ENCODE measurements at regions not wholly inside any gene's neighbourhood (a gene's known extent, or its start where the extent isn't known, plus 50 kb on each side); places are given as distances from the start of the nearest gene placed in this dataset.

DNA sequence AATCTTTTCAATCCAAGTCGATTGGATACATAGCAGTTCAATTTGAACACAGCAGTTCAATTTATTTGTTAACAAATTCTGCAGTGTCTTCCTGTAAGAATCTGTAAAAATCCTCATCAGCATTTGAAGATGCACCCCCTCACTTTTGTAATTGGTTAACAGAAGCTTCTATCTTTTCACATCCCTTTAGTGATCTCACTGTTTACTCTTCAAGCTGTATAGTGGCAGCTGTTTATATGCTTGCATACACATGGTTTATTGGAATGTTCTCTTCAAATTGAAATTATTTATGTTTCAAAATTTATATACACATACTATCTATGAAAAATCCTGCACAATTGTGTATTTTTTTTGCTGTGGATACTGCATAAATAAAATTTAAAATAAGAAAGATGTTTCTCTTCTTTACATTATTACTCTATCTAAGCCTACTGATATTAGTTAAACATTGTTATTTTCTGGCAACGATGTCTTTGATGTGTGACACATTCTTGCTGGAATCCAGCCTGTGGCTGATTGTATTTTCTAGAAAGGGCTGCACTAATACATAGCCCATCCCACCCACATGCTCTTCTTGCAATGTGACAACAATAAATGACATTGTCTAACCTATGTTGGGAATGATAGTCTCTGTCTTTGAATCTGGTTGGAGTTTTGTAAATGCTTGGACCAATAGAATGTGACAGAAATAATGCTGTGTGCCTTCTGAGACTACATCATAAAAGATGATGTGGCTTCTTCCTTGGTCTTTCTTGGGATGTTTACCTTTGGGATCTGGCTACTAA, 573.0 kb downstream of the CD109 start:
- H3K4me3 ChIP-seq (ENCODE audit: low read length), result no peak overlapping the region
- H3K36me3 ChIP-seq (ENCODE audit: control insufficient read depth, low read length), result no peaks in the 10 kb centered on the region
- H3K9me2 ChIP-seq (replicated peaks; ENCODE audit: control insufficient read depth, low read length), result no peaks in the 10 kb centered on the region
- H3K4me1 ChIP-seq (ENCODE audit: control insufficient read depth, low read length), result no peaks in the 10 kb centered on the region
- no peak for TF ChIP-seq EZH2phosphoT487 (IDR thresholded peaks at IDR 0.05; ENCODE audit: borderline replicate concordance, low read length)
- TF ChIP-seq, protein P1, sequence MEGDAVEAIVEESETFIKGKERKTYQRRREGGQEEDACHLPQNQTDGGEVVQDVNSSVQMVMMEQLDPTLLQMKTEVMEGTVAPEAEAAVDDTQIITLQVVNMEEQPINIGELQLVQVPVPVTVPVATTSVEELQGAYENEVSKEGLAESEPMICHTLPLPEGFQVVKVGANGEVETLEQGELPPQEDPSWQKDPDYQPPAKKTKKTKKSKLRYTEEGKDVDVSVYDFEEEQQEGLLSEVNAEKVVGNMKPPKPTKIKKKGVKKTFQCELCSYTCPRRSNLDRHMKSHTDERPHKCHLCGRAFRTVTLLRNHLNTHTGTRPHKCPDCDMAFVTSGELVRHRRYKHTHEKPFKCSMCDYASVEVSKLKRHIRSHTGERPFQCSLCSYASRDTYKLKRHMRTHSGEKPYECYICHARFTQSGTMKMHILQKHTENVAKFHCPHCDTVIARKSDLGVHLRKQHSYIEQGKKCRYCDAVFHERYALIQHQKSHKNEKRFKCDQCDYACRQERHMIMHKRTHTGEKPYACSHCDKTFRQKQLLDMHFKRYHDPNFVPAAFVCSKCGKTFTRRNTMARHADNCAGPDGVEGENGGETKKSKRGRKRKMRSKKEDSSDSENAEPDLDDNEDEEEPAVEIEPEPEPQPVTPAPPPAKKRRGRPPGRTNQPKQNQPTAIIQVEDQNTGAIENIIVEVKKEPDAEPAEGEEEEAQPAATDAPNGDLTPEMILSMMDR (IDR thresholded peaks at IDR 0.05; ENCODE audit: low read depth, low read length, poor library complexity, severe bottlenecking), result no peak
- H3K9me3 ChIP-seq (ENCODE audit: control insufficient read depth, insufficient read depth, low read length), result no peaks in the 10 kb centered on the region
- H3K79me2 ChIP-seq (ENCODE audit: control insufficient read depth, low read length), result no peaks in the 10 kb centered on the region
- no peaks in the 10 kb centered on the region for H3F3A ChIP-seq (ENCODE audit: control insufficient read depth, insufficient read depth)
- no peaks in the 10 kb centered on the region for H3K27me3 ChIP-seq (ENCODE audit: control insufficient read depth, low read length)
- H3K4me2 ChIP-seq (ENCODE audit: low read length), result no peak overlapping the region
- no peaks in the 10 kb centered on the region for H4K20me1 ChIP-seq (ENCODE audit: control insufficient read depth, insufficient read depth, low read depth, low read length)
- H3K27ac ChIP-seq (ENCODE audit: low read depth, low read length), result no peak overlapping the region

DNA sequence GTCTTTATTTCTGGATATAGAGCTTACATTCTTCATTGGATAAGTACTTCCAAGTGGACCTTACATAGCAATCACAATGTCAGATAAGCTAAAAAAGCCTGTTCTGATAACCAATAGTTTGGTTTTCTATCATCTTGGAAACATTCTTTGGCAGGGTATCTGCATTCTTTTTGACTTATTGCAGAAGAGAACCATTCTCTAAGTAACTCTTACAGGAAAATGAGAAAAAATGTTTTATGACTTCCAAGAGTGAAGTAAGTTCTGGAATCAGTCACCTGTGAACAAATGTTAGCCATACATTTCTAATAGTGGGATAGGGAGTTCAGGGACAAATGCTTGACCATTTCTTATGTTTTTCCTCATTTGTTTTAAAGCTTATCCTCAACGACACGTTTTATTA, 564.0 kb downstream of the CD109 start:
- H3F3A ChIP-seq (ENCODE audit: control insufficient read depth, insufficient read depth), result no peaks in the 10 kb centered on the region
- H3K27ac ChIP-seq (ENCODE audit: low read depth, low read length), result no peak overlapping the region
- H3K9me2 ChIP-seq (replicated peaks; ENCODE audit: control insufficient read depth, low read length), result no peaks in the 10 kb centered on the region
- H4K20me1 ChIP-seq (ENCODE audit: control insufficient read depth, insufficient read depth, low read depth, low read length), result no peaks in the 10 kb centered on the region
- no peaks in the 10 kb centered on the region for H3K9me3 ChIP-seq (ENCODE audit: control insufficient read depth, insufficient read depth, low read length)
- H3K27me3 ChIP-seq (ENCODE audit: control insufficient read depth, low read length), result no peaks in the 10 kb centered on the region
- no peak overlapping the region for H3K4me2 ChIP-seq (ENCODE audit: low read length)
- H3K36me3 ChIP-seq (ENCODE audit: control insufficient read depth, low read length), result no peaks in the 10 kb centered on the region
- TF ChIP-seq, protein P1 (IDR thresholded peaks at IDR 0.05; ENCODE audit: low read depth, low read length, poor library complexity, severe bottlenecking), result no peak
- TF ChIP-seq EZH2phosphoT487 (IDR thresholded peaks at IDR 0.05; ENCODE audit: borderline replicate concordance, low read length), result no peak
- H3K79me2 ChIP-seq (ENCODE audit: control insufficient read depth, low read length), result no peaks in the 10 kb centered on the region
- H3K4me1 ChIP-seq (ENCODE audit: control insufficient read depth, low read length), result no peaks in the 10 kb centered on the region
- H3K4me3 ChIP-seq (ENCODE audit: low read length), result no peak overlapping the region

DNA sequence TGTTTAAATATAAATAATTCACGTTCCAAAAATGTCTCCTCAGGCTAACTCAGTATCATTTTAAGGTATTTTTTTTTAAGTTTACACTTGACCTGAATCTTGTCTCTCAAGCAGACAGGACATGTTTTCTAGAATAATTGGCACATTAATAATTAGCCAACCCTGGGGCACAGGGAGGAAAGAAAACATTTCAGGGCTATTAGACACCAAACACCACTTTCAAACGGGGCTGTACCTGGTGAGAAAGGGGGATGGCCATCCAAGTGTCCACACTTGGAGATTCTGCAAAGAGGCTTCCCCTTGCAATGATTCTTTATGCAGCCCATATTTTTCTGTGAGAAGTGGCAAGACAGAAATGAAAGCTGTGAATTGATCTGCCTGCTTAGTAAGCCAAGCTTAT, 560.8 kb downstream of the CD109 start:
- TF ChIP-seq, protein P1 (IDR thresholded peaks at IDR 0.05; ENCODE audit: low read depth, low read length, poor library complexity, severe bottlenecking), result no peak
- no peak for TF ChIP-seq EZH2phosphoT487 (IDR thresholded peaks at IDR 0.05; ENCODE audit: borderline replicate concordance, low read length)
- Histone ChIP-seq H3K9me3 (ENCODE audit: control insufficient read depth, insufficient read depth, low read length) (no peaks in the 10 kb centered on the region), H4K20me1 (ENCODE audit: control insufficient read depth, insufficient read depth, low read depth, low read length) (no peaks in the 10 kb centered on the region), H3K79me2 (ENCODE audit: control insufficient read depth, low read length) (no peaks in the 10 kb centered on the region), H3K9me2 (replicated peaks; ENCODE audit: control insufficient read depth, low read length) (no peaks in the 10 kb centered on the region), H3K4me2 (ENCODE audit: low read length) (no peak overlapping the region), H3K27me3 (ENCODE audit: control insufficient read depth, low read length) (no peaks in the 10 kb centered on the region), H3F3A (ENCODE audit: control insufficient read depth, insufficient read depth) (no peaks in the 10 kb centered on the region), H3K4me1 (ENCODE audit: control insufficient read depth, low read length) (no peaks in the 10 kb centered on the region), H3K36me3 (ENCODE audit: control insufficient read depth, low read length) (no peaks in the 10 kb centered on the region), H3K27ac (ENCODE audit: low read depth, low read length) (no peak overlapping the region), H3K4me3 (ENCODE audit: low read length) (no peak overlapping the region)
